COLO668 (cell line): ENCODE measurements at regions not wholly inside any gene's neighbourhood (a gene's known extent, or its start where the extent isn't known, plus 50 kb on each side); places are given as distances from the start of the nearest gene placed in this dataset.
"Not testable (repeated sequence)": the region's sequence is repeated elsewhere in the genome, so short reads cannot be mapped to it uniquely, and the experiment has no call there.

Source experiments
- DNase-seq: peaks from one replicate; lab custom pipeline; 2025; ENCODE audit not compliant: unreplicated experiment; lab: John Stamatoyannopoulos, UW

- no peak for DNase-seq
Observed at GRCh38 chr21:35479529-35479928, 430.4 kb upstream of the RUNX1 start.

GRCh38 chr21:35479065-35479448 lies 430.0 kb upstream of the RUNX1 start:
- DNase-seq = no peak

GRCh38 chr21:35478161-35479064 lies 429.3 kb upstream of the RUNX1 start:
- DNase-seq = no peak

DNA sequence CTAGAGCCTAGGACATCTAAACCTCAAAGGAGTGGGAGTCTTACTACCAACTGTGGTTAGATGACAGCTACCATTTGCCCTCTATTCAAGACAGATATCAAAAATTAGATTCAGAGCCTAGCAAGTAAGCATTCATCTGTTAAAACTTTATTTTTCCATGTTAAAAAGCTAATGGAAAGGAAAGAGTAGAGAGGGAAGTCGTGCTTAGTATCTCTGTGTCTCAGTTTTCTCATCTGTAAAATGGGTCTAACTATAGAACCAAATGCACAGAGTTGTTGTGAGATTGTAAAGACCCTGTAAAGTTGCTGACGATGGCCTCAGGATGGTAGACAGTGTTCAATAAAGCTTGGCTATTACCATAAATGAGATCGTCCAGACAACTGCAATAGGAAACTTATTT lies 428.5 kb upstream of the RUNX1 start:
- no peak for DNase-seq

- no peak for DNase-seq
Observed at GRCh38 chr21:35476621-35477395, 427.7 kb upstream of the RUNX1 start.

GRCh38 chr21:35475762-35476161 lies 426.7 kb upstream of the RUNX1 start:
- no peak for DNase-seq

DNA sequence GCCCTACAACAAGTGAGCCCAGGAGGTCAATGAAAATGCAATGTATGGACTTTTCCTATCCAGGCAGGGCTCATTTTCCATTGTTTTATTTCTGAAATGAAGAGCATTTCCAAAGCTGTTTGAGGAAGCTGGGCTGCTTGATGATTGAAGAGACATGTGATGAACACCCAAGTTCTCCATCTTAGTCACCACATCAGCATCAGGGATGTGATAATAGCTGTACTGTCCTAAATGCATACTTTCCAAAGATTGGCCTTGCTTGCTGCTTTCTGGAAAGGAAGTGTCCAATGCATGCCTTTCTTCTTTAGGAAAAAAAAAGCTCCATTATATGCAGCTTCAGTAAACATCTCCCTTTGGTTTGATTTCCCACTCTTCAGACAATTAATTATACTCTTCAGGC lies 425.9 kb upstream of the RUNX1 start:
- DNase-seq = no peak

- no peak for DNase-seq
Observed at GRCh38 chr21:35473496-35473895, 424.4 kb upstream of the RUNX1 start.

- no peak for DNase-seq
Observed at GRCh38 chr21:35470522-35470921, 421.4 kb upstream of the RUNX1 start.

- DNase-seq = no peak
Observed at GRCh38 chr21:35469498-35469897, 420.4 kb upstream of the RUNX1 start.

DNA sequence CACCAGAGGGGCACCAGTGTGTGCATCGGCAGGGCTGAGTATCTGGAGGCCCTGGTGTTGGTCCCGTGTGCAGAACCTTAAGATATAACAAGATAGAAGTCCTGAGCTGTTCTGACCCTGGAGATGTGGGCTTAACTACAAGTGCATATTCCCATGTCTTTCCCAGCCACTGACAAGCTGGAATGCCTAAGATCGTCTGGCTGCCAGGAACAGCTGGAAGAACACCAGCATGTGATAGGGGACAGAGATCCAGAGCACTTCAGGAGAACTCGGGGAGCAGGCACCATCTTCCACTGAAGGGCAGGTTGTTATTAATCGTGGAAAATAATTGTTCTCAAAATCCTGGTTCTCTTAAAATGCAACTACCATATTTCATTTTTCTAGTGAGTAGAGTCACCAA lies 419.9 kb upstream of the RUNX1 start:
- no peak for DNase-seq

GRCh38 chr21:35467566-35467965 lies 418.5 kb upstream of the RUNX1 start:
- no peak for DNase-seq

DNA sequence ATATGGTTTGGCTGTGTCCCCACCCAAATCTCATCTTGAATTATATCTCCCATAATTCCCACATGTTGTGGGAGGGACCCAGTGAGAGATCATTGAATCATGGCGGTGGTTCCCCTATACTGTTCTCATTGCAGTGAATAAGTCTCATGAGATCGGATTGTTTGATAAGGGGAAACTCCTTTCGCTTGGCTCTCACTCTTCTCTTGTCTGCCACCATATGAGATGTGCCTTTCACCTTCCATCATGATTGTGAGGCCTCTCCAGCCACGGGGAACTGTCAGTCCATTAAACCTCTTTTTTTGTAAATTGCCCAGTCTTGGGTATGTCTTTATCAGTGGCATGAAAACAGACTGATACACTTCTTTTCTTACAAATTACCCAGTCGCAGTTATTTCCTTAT lies 417.6 kb upstream of the RUNX1 start:
- not testable (repeated sequence) for DNase-seq

GRCh38 chr21:35465741-35466140 lies 416.6 kb upstream of the RUNX1 start:
- no peak for DNase-seq

- DNase-seq = no peak
Observed at GRCh38 chr21:35461700-35462099, 412.6 kb upstream of the RUNX1 start.

- DNase-seq = no peak
Observed at GRCh38 chr21:35460441-35460840, 411.3 kb upstream of the RUNX1 start.

GRCh38 chr21:35458405-35458804 lies 409.3 kb upstream of the RUNX1 start:
- no peak for DNase-seq

DNA sequence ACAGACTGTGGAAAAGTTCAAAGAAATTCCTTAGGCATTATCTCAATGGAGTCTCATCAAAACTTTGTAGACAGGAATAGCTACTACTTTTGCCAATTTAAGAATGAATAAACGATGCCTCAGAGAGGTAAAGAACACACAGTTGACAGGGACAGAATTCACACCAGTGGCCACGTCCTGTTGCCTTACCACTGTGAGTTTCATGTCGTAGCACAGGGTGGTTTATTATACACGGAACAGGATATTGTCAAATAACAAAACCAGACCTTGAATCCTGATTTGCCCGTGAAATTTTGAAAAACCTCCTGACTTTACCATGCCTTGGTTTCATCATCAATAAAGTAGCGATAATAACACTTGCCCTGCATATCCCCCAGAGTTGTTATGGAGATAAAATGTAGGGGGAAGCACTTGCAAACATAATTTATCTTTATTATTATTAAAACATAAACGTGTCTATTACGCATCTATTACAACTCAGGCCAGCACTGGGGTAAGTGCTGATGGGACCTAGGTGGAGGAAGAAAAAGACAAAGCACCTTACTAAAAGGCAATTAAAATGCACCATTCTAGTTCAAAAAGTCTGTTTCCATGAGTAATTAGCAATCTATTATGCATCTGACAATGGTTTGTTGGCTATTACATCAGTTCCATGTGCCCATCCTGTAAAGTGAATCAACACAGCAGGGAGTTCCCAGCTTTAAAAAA lies 408.1 kb upstream of the RUNX1 start:
- no peak for DNase-seq

GRCh38 chr21:35451276-35451675 lies 402.2 kb upstream of the RUNX1 start:
- DNase-seq = no peak

DNA sequence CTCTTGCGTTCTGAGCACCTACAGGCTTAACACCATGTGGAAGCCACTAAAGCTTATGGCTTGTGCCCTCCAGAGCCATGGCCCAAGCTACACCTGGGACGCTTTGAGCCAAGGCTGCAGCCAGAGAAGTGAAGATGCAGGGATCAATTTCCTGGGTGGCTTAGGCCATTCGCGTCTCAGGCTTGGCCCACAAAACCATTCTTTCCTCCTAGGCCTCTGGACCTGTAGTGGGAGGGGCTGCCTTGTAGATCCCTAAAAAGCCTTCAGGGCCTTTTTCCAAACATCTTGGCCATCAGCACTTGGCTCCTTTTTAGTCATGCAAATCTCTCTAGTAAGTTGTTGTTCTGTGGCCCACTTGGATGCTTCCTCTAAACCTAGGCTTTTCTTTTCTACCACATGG lies 401.7 kb upstream of the RUNX1 start:
- no peak for DNase-seq

- DNase-seq = no peak
Observed at GRCh38 chr21:35449846-35450245, 400.7 kb upstream of the RUNX1 start.
